HG03196 (cell line): ENCODE measurements at regions not wholly inside any gene's neighbourhood (a gene's known extent, or its start where the extent isn't known, plus 50 kb on each side); places are given as distances from the start of the nearest gene placed in this dataset.
"Not testable (repeated sequence)": the region's sequence is repeated elsewhere in the genome, so short reads cannot be mapped to it uniquely, and the experiment has no call there.

Experiments
- ATAC-seq: cut with Tn5 transposase; IDR thresholded peaks from one replicate; pipeline ENCODE4 v1.9.1; 2021; ENCODE audit not compliant: unreplicated experiment

GRCh38 chrX:39275500-39276068, 474.3 kb downstream of the MID1IP1 start:
- no peak for ATAC-seq

GRCh38 chrX:39277685-39278390, 476.6 kb downstream of the MID1IP1 start:
- ATAC-seq: not testable (repeated sequence)

GRCh38 chrX:39283239-39283638, 482.0 kb downstream of the MID1IP1 start:
- no peak for ATAC-seq

- ATAC-seq: no peak
Measured at GRCh38 chrX:39288592-39288991, 487.3 kb downstream of the MID1IP1 start.

GRCh38 chrX:39289827-39290226, 488.6 kb downstream of the MID1IP1 start:
- no peak for ATAC-seq

- ATAC-seq: no peak
Measured at GRCh38 chrX:39293203-39293602, 491.9 kb downstream of the MID1IP1 start.

- ATAC-seq: no peak
Measured at GRCh38 chrX:39296472-39296871, 495.2 kb downstream of the MID1IP1 start.

- ATAC-seq: no peak
Measured at GRCh38 chrX:39298821-39299220, 497.6 kb downstream of the MID1IP1 start.

- ATAC-seq: no peak
Measured at GRCh38 chrX:39299615-39300014, 498.4 kb downstream of the MID1IP1 start.

- no peak for ATAC-seq
Measured at GRCh38 chrX:39301036-39301435, 499.8 kb downstream of the MID1IP1 start.

GRCh38 chrX:39302838-39303237, 501.6 kb downstream of the MID1IP1 start:
- ATAC-seq: no peak

- no peak for ATAC-seq
Measured at GRCh38 chrX:39304746-39305145, 503.5 kb downstream of the MID1IP1 start.

GRCh38 chrX:39307488-39307887, 506.2 kb downstream of the MID1IP1 start:
- ATAC-seq: no peak

GRCh38 chrX:39308126-39308525, 506.9 kb downstream of the MID1IP1 start:
- ATAC-seq: no peak

GRCh38 chrX:39309018-39309635, 507.9 kb downstream of the MID1IP1 start:
- ATAC-seq: no peak

- no peak for ATAC-seq
Measured at GRCh38 chrX:39309721-39310152, 508.5 kb downstream of the MID1IP1 start.

- no peak for ATAC-seq
Measured at GRCh38 chrX:39310891-39311290, 509.6 kb downstream of the MID1IP1 start.

GRCh38 chrX:39311646-39312045, 510.4 kb downstream of the MID1IP1 start:
- no peak for ATAC-seq

GRCh38 chrX:39313146-39313545, 511.9 kb downstream of the MID1IP1 start:
- ATAC-seq: no peak

GRCh38 chrX:39318506-39319343, 517.5 kb downstream of the MID1IP1 start:
- no peak for ATAC-seq

GRCh38 chrX:39320165-39320564, 518.9 kb downstream of the MID1IP1 start:
- ATAC-seq: no peak
